ENCODE measurements at regions not wholly inside any gene's neighbourhood (a gene's known extent, or its start where the extent isn't known, plus 50 kb on each side); places are given as distances from the start of the nearest gene placed in this dataset.

DNA sequence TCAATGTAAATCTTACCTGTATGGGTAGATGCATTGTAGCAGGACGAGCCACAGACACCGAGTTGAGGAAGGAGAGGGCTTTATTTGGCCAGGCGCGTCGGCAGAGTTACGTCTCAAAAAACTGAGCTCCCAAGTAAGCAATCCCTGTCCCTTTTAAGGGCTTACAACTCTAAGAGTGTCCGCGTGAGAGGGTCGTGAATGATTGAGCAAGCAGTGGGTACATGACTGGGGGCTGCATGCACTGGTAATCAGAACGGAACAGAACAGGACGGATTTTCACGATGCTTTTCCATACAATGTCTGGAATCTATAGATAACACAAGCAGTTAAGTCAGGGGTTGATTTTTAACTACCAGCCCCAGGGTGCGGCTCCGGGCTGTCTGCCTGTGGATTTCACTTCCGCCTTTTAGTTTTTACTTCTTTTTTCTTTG, 524.9 kb upstream of the HTR2C start:
- no peak for TF ChIP-seq YY1 (IDR thresholded peaks at IDR 0.05; ENCODE audit: insufficient read depth, insufficient read length)
- TF ChIP-seq ZNF274 (IDR thresholded peaks at IDR 0.05; ENCODE audit: low read depth, low read length), result no peak
